Mucosa of stomach (tissue), 1 donor: ENCODE measurements at regions not wholly inside any gene's neighbourhood (a gene's known extent, or its start where the extent isn't known, plus 50 kb on each side); places are given as distances from the start of the nearest gene placed in this dataset.

Experiments used
- H3K27me3 ChIP-seq: one replicate; pipeline ENCODE4 v1.7.0; 2013; ENCODE audit warnings: mild to moderate bottlenecking, low read length; ENCODE audit not compliant: control insufficient read depth, insufficient read depth
- H3K36me3 ChIP-seq: one replicate; pipeline ENCODE4 v1.7.0; 2013; ENCODE audit warnings: low read length; ENCODE audit not compliant: control insufficient read depth, insufficient read depth
- H3K4me1 ChIP-seq: one replicate; pipeline ENCODE4 v1.7.0; 2013; ENCODE audit warnings: mild to moderate bottlenecking, low read length; ENCODE audit not compliant: control insufficient read depth, insufficient read depth
- H3K4me3 ChIP-seq: one replicate; pipeline ENCODE4 v1.7.0; 2013; ENCODE audit warnings: low read length
- H3K9ac ChIP-seq: one replicate; pipeline ENCODE4 v1.7.0; 2013; ENCODE audit warnings: mild to moderate bottlenecking, low read length, moderate library complexity
- H3K9me3 ChIP-seq: one replicate; pipeline ENCODE4 v1.7.0; 2013; ENCODE audit warnings: mild to moderate bottlenecking, low read length, moderate library complexity; ENCODE audit not compliant: control insufficient read depth
- donor health status: Pancreatic carcinoma.

- H3K27me3 ChIP-seq, result peaks cover 16% of the 10 kb centered on the region
- H3K36me3 ChIP-seq, result no peaks in the 10 kb centered on the region
- peaks cover 14% of the 10 kb centered on the region for H3K4me1 ChIP-seq
- no peak overlapping the region for H3K9ac ChIP-seq
- no peaks in the 10 kb centered on the region for H3K9me3 ChIP-seq
- no peak overlapping the region for H3K4me3 ChIP-seq
Measured at GRCh38 chr9:87337335-87338087, 160.2 kb upstream of the DAPK1 start.

GRCh38 chr9:87338088-87338989, 159.3 kb upstream of the DAPK1 start:
- Histone ChIP-seq H3K9ac (no peak overlapping the region), H3K4me3 (no peak overlapping the region)

GRCh38 chr9:87340391-87340790, 157.3 kb upstream of the DAPK1 start:
- H3K4me1 ChIP-seq, result peaks cover 18% of the 10 kb centered on the region
- peaks cover 16% of the 10 kb centered on the region for H3K27me3 ChIP-seq
- H3K9me3 ChIP-seq, result no peaks in the 10 kb centered on the region
- no peak overlapping the region for H3K9ac ChIP-seq
- no peaks in the 10 kb centered on the region for H3K36me3 ChIP-seq
- no peak overlapping the region for H3K4me3 ChIP-seq

More at GRCh38 chr9:87338088-87338989, 159.3 kb upstream of the DAPK1 start:
- Histone ChIP-seq H3K9me3 (no peaks in the 10 kb centered on the region), H3K27me3 (peaks cover 16% of the 10 kb centered on the region), H3K4me1 (peaks cover 14% of the 10 kb centered on the region), H3K36me3 (no peaks in the 10 kb centered on the region)

GRCh38 chr9:87342743-87343142, 154.9 kb upstream of the DAPK1 start:
- peaks cover 5% of the 10 kb centered on the region for H3K27me3 ChIP-seq
- no peak overlapping the region for H3K4me3 ChIP-seq
- H3K36me3 ChIP-seq, result no peaks in the 10 kb centered on the region
- H3K9ac ChIP-seq, result no peak overlapping the region
- peaks cover 4% of the 10 kb centered on the region for H3K4me1 ChIP-seq
- no peaks in the 10 kb centered on the region for H3K9me3 ChIP-seq

GRCh38 chr9:87343816-87344430, 153.7 kb upstream of the DAPK1 start:
- H3K9me3 ChIP-seq, result no peaks in the 10 kb centered on the region
- no peaks in the 10 kb centered on the region for H3K27me3 ChIP-seq
- no peaks in the 10 kb centered on the region for H3K36me3 ChIP-seq
- no peak overlapping the region for H3K9ac ChIP-seq
- no peak overlapping the region for H3K4me3 ChIP-seq
- H3K4me1 ChIP-seq, result peaks cover 4% of the 10 kb centered on the region

GRCh38 chr9:87346061-87346665, 151.5 kb upstream of the DAPK1 start:
- no peaks in the 10 kb centered on the region for H3K27me3 ChIP-seq
- no peaks in the 10 kb centered on the region for H3K36me3 ChIP-seq
- H3K9ac ChIP-seq, result no peak overlapping the region
- no peaks in the 10 kb centered on the region for H3K9me3 ChIP-seq
- no peak overlapping the region for H3K4me3 ChIP-seq
- H3K4me1 ChIP-seq, result peaks cover 4% of the 10 kb centered on the region

- Histone ChIP-seq H3K9ac (no peak overlapping the region), H3K4me1 (no peaks in the 10 kb centered on the region), H3K27me3 (no peaks in the 10 kb centered on the region), H3K4me3 (no peak overlapping the region), H3K36me3 (no peaks in the 10 kb centered on the region), H3K9me3 (no peaks in the 10 kb centered on the region)
Measured at GRCh38 chr9:87350915-87351314, 146.8 kb upstream of the DAPK1 start.

- H3K4me3 ChIP-seq, result no peak overlapping the region
Measured at GRCh38 chr9:87353301-87353700, 144.4 kb upstream of the DAPK1 start.

GRCh38 chr9:87354147-87354546, 143.5 kb upstream of the DAPK1 start:
- H3K9ac ChIP-seq, result no peak overlapping the region
- H3K36me3 ChIP-seq, result no peaks in the 10 kb centered on the region
- H3K9me3 ChIP-seq, result no peaks in the 10 kb centered on the region
- no peaks in the 10 kb centered on the region for H3K4me1 ChIP-seq
- H3K4me3 ChIP-seq, result no peak overlapping the region
- H3K27me3 ChIP-seq, result no peaks in the 10 kb centered on the region

More at GRCh38 chr9:87353301-87353700, 144.4 kb upstream of the DAPK1 start:
- no peaks in the 10 kb centered on the region for H3K9me3 ChIP-seq
- H3K9ac ChIP-seq, result no peak overlapping the region
- H3K4me1 ChIP-seq, result no peaks in the 10 kb centered on the region
- H3K27me3 ChIP-seq, result no peaks in the 10 kb centered on the region
- H3K36me3 ChIP-seq, result no peaks in the 10 kb centered on the region

- Histone ChIP-seq H3K9ac (no peak overlapping the region), H3K9me3 (no peaks in the 10 kb centered on the region), H3K4me1 (no peaks in the 10 kb centered on the region), H3K4me3 (no peak overlapping the region), H3K36me3 (no peaks in the 10 kb centered on the region), H3K27me3 (no peaks in the 10 kb centered on the region)
Measured at GRCh38 chr9:87357600-87357999, 140.1 kb upstream of the DAPK1 start.

GRCh38 chr9:87359264-87359663, 138.4 kb upstream of the DAPK1 start:
- Histone ChIP-seq H3K4me1 (no peaks in the 10 kb centered on the region), H3K27me3 (no peaks in the 10 kb centered on the region), H3K9me3 (no peaks in the 10 kb centered on the region), H3K36me3 (no peaks in the 10 kb centered on the region), H3K9ac (no peak overlapping the region), H3K4me3 (no peak overlapping the region)
